Erythroblast (primary cell): ENCODE measurements at regions not wholly inside any gene's neighbourhood (a gene's known extent, or its start where the extent isn't known, plus 50 kb on each side); places are given as distances from the start of the nearest gene placed in this dataset.

Source experiments
- GATA1 ChIP-seq: IDR thresholded peaks from 2 replicates; pipeline ENCODE4 v1.6.1; 2011; ENCODE audit warnings: low read depth, mild to moderate bottlenecking, control low read depth, low read length, moderate library complexity
- POLR2A ChIP-seq: IDR thresholded peaks from 2 replicates; pipeline ENCODE4 v1.6.1; 2011; ENCODE audit warnings: mild to moderate bottlenecking, low read length

DNA sequence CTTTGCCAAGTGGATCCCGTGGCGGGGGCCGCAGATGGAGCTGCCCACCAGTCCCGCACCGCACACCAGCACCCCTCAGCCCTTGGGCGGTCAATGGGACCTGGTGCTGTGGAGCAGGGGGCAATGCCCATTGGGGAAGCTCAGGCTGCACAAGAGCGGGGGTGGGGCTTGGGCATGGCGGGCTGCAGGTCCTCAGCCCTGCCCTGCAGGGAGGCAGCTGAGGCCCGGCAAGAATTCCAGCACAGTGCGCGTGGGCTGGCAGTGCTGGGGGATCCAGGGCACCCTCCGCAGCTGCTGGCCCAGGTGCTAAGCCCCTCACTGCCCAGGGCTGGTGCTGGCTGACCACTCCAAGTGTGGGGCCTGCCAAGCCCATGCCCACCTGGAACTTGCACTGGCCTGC lies 136.2 kb upstream of the ANKRD30A start:
- TF ChIP-seq POLR2A = no peak
- no peak for TF ChIP-seq GATA1
